HepG2 (cell line): ENCODE measurements at regions not wholly inside any gene's neighbourhood (a gene's known extent, or its start where the extent isn't known, plus 50 kb on each side); places are given as distances from the start of the nearest gene placed in this dataset.

Experiments
- ELF4 ChIP-seq: sonication (generic); formaldehyde crosslinking; IDR thresholded peaks from 2 replicates; pipeline ENCODE4 v1.5.0; 2020; ENCODE audit warnings: missing genetic modification reagents, mild to moderate bottlenecking, moderate library complexity, borderline replicate concordance
- FOXC1 ChIP-seq: sonication (generic); formaldehyde crosslinking; IDR thresholded peaks from 2 replicates; pipeline ENCODE4 v1.8.0; 2022; ENCODE audit warnings: mild to moderate bottlenecking, missing genetic modification reagents, borderline replicate concordance
- GABPB1 ChIP-seq: IDR thresholded peaks from 2 replicates; pipeline ENCODE4 v1.6.1; 2016; ENCODE audit warnings: mild to moderate bottlenecking, missing genetic modification reagents, moderate library complexity, missing compliant biosample characterization
- ISX ChIP-seq: sonication (generic); formaldehyde crosslinking; conservative IDR thresholded peaks from 2 replicates; pipeline ENCODE4 v1.5.0; 2020; ENCODE audit warnings: missing genetic modification reagents
- KAT8 ChIP-seq: IDR thresholded peaks from 2 replicates; pipeline ENCODE4 v1.6.1; 2016; ENCODE audit warnings: missing genetic modification reagents, missing compliant biosample characterization
- KLF11 ChIP-seq: IDR thresholded peaks from 2 replicates; pipeline ENCODE4 v1.6.1; 2016; ENCODE audit warnings: missing compliant biosample characterization
- KLF12 ChIP-seq: sonication (generic); formaldehyde crosslinking; IDR thresholded peaks from 2 replicates; pipeline ENCODE4 v1.4.0; 2020; ENCODE audit warnings: missing genetic modification reagents, borderline replicate concordance
- NFE2L1 ChIP-seq: sonication (generic); formaldehyde crosslinking; IDR thresholded peaks from 2 replicates; pipeline ENCODE4 v1.4.0; 2020; ENCODE audit warnings: missing genetic modification reagents, mild to moderate bottlenecking, borderline replicate concordance
- PBX3 ChIP-seq: sonication (generic); formaldehyde crosslinking; IDR thresholded peaks from 2 replicates; pipeline ENCODE4 v1.8.1; 2023; ENCODE audit warnings: missing genetic modification reagents, inconsistent platforms, borderline replicate concordance
- POLR2AphosphoS5 ChIP-seq: IDR thresholded peaks from 2 replicates; pipeline ENCODE4 v1.6.1; 2012; ENCODE audit warnings: low read depth, low read length
- SALL1 ChIP-seq: sonication (generic); formaldehyde crosslinking; IDR thresholded peaks from 2 replicates; pipeline ENCODE4 v1.8.0; 2022; ENCODE audit warnings: mild to moderate bottlenecking, missing genetic modification reagents
- SCMH1 ChIP-seq: sonication (generic); formaldehyde crosslinking; IDR thresholded peaks from 2 replicates; pipeline ENCODE4 v1.9.0; 2021; ENCODE audit warnings: missing genetic modification reagents, mild to moderate bottlenecking, borderline replicate concordance
- SIX4 ChIP-seq: sonication (generic); formaldehyde crosslinking; IDR thresholded peaks from 2 replicates; pipeline ENCODE4 v1.4.0; 2020; ENCODE audit warnings: missing genetic modification reagents
- TMF1 ChIP-seq: sonication (generic); formaldehyde crosslinking; IDR thresholded peaks from 2 replicates; pipeline ENCODE4 v1.8.1; 2022; ENCODE audit warnings: low read depth, missing genetic modification reagents
- ZBTB37 ChIP-seq: sonication (generic); formaldehyde crosslinking; IDR thresholded peaks from 2 replicates; pipeline ENCODE4 v1.4.0; 2020; ENCODE audit warnings: mild to moderate bottlenecking, missing genetic modification reagents
- ZBTB49 ChIP-seq: sonication (generic); formaldehyde crosslinking; IDR thresholded peaks from 2 replicates; pipeline ENCODE4 v1.4.0; 2020; ENCODE audit warnings: missing genetic modification reagents, borderline replicate concordance
- ZNF160 ChIP-seq: sonication (generic); formaldehyde crosslinking; IDR thresholded peaks from 2 replicates; pipeline ENCODE4 v1.8.0; 2022; ENCODE audit warnings: mild to moderate bottlenecking, inconsistent platforms, missing genetic modification reagents
- ZNF574 ChIP-seq: sonication (generic); formaldehyde crosslinking; IDR thresholded peaks from 2 replicates; pipeline ENCODE4 v1.4.0; 2020; ENCODE audit warnings: missing genetic modification reagents
- ZNF790 ChIP-seq: sonication (generic); formaldehyde crosslinking; IDR thresholded peaks from 2 replicates; pipeline ENCODE4 v1.8.0; 2022; ENCODE audit warnings: missing genetic modification reagents, mild to moderate bottlenecking, borderline replicate concordance

DNA sequence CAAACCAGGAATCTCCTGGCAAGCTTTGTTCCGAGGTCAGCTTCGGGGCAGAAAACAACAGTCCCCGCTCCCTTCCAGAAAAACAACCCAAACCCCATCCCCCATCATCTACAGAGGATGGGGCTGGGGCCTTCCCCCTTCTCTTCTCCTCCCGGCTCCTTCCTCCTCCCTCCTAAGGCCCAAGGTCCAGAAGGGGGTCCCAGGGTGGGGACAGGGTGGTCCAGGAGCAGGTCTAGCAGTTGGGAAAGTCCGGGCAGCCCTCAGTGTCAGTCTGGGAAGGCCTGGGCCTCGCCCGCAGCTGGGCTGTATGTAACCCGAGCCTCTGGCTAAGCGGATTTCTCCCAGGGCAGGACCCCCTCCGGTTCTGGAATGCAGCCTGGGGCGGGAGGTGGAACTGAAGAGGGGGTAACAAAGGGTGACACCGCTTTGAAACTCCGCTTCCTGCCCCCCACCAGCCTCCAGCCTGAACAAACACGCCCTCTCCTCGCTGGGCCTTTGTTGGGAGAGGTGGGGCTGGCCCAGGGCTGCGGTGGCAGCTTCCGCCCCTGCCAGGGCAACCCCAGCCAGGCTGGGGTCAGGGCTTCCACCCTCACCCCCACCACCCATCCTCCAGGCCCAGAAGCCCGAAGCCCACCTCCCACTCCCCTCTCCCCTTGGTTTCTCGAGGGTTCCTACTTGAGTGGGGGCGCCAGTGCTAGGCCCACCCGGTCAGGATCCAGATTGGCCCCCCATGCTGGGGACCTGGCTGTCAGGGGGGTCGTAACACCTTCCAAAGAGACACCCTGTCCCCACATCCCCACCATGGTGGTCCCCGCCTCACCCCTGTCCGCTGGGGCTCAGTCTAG, 63.5 kb downstream of the C9orf50 start (continued):
- TF ChIP-seq SCMH1: no peak
- peak; percentile 85 for TF ChIP-seq KAT8 (CRISPR knock-in tag)
- TF ChIP-seq TMF1: 0 out of 2 replicates have a peak, but pooled peaks have one; percentile 80
- no peak for TF ChIP-seq ISX (CRISPR knock-in tag)
- peak; percentile 99 for TF ChIP-seq SIX4 (CRISPR knock-in tag)
- no peak for TF ChIP-seq NFE2L1 (CRISPR knock-in tag)
- TF ChIP-seq ZNF574 (CRISPR knock-in tag): peak; percentile 86
- TF ChIP-seq SALL1 (CRISPR knock-in tag): peak; percentile 99
- TF ChIP-seq ELF4 (CRISPR knock-in tag): peak; percentile 85
- peak; percentile 62; the same call in 1 of the 2 replicates for TF ChIP-seq ZNF790 (CRISPR knock-in tag)
- TF ChIP-seq GABPB1: peak; percentile 90
- peak; percentile 90 for TF ChIP-seq ZBTB37 (CRISPR knock-in tag)
- TF ChIP-seq FOXC1 (CRISPR knock-in tag): peak; percentile 84; the same call in 1 of the 2 replicates
- peak; percentile 89 for TF ChIP-seq POLR2AphosphoS5
- TF ChIP-seq KLF11 (CRISPR knock-in tag): 0 out of 2 replicates have a peak, but pooled peaks have one; percentile 59
- TF ChIP-seq ZBTB49 (CRISPR knock-in tag): peak; percentile 51; the same call in 1 of the 2 replicates
- no peak for TF ChIP-seq PBX3 (CRISPR knock-in tag)
- TF ChIP-seq ZNF160 (CRISPR knock-in tag): 0 out of 2 replicates have a peak, but pooled peaks have one; percentile 29
- TF ChIP-seq KLF12 (CRISPR knock-in tag): peak; percentile 85
